ENCODE measurements at regions not wholly inside any gene's neighbourhood (a gene's known extent, or its start where the extent isn't known, plus 50 kb on each side); places are given as distances from the start of the nearest gene placed in this dataset.

GRCh38 chr18:11327391-11328009 lies 178.1 kb upstream of the PIEZO2 start:
- TF ChIP-seq POLR2A (IDR thresholded peaks at IDR 0.05; ENCODE audit: low read length), result no peak
- no peak for TF ChIP-seq GATA1 (IDR thresholded peaks at IDR 0.05; ENCODE audit: low read depth, low read length)
